SU-DHL-6 (cell line): ENCODE measurements at regions not wholly inside any gene's neighbourhood (a gene's known extent, or its start where the extent isn't known, plus 50 kb on each side); places are given as distances from the start of the nearest gene placed in this dataset.

Experiments used
- H2AFZ ChIP-seq: fragments of 200-600 bp; sonication (generic); 2 replicates; pipeline ENCODE4 v1.6.1; 2014; ENCODE audit warnings: low read depth, mild to moderate bottlenecking, moderate library complexity, mixed read lengths, antibody characterized with exemption, low read length; ENCODE audit not compliant: severe bottlenecking
- H3F3A ChIP-seq: fragments of 200-600 bp; shearing (Covaris generic); 2 replicates; pipeline ENCODE4 v1.6.0; 2016; ENCODE audit warnings: antibody characterized with exemption, mild to moderate bottlenecking; ENCODE audit not compliant: insufficient read depth
- H3K27ac ChIP-seq: fragments of 200-600 bp; sonication (generic); 2 replicates; pipeline ENCODE4 v1.5.1; 2016; ENCODE audit warnings: low read depth, mild to moderate bottlenecking, low read length, moderate library complexity, mixed read lengths
- H3K27me3 ChIP-seq: fragments of 200-600 bp; sonication (generic), shearing (Covaris generic); 2 replicates; pipeline ENCODE4 v1.6.0; 2014; ENCODE audit warnings: mild to moderate bottlenecking, low read length
- H3K36me3 ChIP-seq: fragments of 200-600 bp; sonication (generic); 2 replicates; pipeline ENCODE4 v1.6.1; 2014; ENCODE audit warnings: mild to moderate bottlenecking, low read length, mixed read lengths
- H3K4me2 ChIP-seq: fragments of 300-600, 200-600 bp; shearing (Covaris generic), sonication (generic); 2 replicates; pipeline ENCODE4 v1.6.0; 2014; ENCODE audit warnings: low read length, low read depth, mild to moderate bottlenecking; ENCODE audit not compliant: poor library complexity, severe bottlenecking
- H3K4me3 ChIP-seq: fragments of 200-600 bp; sonication (generic); 2 replicates; pipeline ENCODE4 v1.5.1; 2014; ENCODE audit warnings: antibody characterized with exemption, low read length, mild to moderate bottlenecking, mixed read lengths; ENCODE audit not compliant: insufficient read depth, poor library complexity, severe bottlenecking
- H3K79me2 ChIP-seq: fragments of 200-600 bp; sonication (generic); 2 replicates; pipeline ENCODE4 v1.6.1; 2014; ENCODE audit warnings: mild to moderate bottlenecking, low read length, moderate library complexity; ENCODE audit not compliant: insufficient read depth
- H3K9ac ChIP-seq: fragments of 200-600 bp; sonication (generic); 2 replicates; pipeline ENCODE4 v1.7.0; 2014; ENCODE audit warnings: mild to moderate bottlenecking, low read length
- H3K9me2 ChIP-seq: fragments of 200-600 bp; sonication (generic); replicated peaks from 2 replicates; pipeline ENCODE4 v1.6.1; 2014; ENCODE audit warnings: low read length; ENCODE audit not compliant: insufficient read depth
- H3K9me3 ChIP-seq: fragments of 200-600 bp; sonication (generic); 2 replicates; pipeline ENCODE4 v1.6.1; 2014; ENCODE audit warnings: low read length, mixed read lengths; ENCODE audit not compliant: insufficient read depth
- H4K20me1 ChIP-seq: fragments of 200-600 bp; sonication (generic); 2 replicates; pipeline ENCODE4 v1.6.1; 2014; ENCODE audit warnings: low read depth, mild to moderate bottlenecking, antibody characterized with exemption, low read length, moderate library complexity, mixed read lengths
- EZH2phosphoT487 ChIP-seq: fragments of 200-600 bp; sonication (generic), shearing (Covaris generic); conservative IDR thresholded peaks from 2 replicates; pipeline ENCODE4 v1.6.1; 2018; ENCODE audit warnings: mild to moderate bottlenecking, antibody characterized with exemption, low read length, moderate library complexity, mixed read lengths
- TF ChIP-seq, protein P1 (sequence below): fragments of 200-600 bp; sonication (generic); IDR thresholded peaks from one replicate; pipeline ENCODE4 v1.5.1; 2017; ENCODE audit warnings: antibody characterized with exemption, mild to moderate bottlenecking, low read length, moderate library complexity; ENCODE audit not compliant: insufficient read depth, poor library complexity, severe bottlenecking

DNA sequence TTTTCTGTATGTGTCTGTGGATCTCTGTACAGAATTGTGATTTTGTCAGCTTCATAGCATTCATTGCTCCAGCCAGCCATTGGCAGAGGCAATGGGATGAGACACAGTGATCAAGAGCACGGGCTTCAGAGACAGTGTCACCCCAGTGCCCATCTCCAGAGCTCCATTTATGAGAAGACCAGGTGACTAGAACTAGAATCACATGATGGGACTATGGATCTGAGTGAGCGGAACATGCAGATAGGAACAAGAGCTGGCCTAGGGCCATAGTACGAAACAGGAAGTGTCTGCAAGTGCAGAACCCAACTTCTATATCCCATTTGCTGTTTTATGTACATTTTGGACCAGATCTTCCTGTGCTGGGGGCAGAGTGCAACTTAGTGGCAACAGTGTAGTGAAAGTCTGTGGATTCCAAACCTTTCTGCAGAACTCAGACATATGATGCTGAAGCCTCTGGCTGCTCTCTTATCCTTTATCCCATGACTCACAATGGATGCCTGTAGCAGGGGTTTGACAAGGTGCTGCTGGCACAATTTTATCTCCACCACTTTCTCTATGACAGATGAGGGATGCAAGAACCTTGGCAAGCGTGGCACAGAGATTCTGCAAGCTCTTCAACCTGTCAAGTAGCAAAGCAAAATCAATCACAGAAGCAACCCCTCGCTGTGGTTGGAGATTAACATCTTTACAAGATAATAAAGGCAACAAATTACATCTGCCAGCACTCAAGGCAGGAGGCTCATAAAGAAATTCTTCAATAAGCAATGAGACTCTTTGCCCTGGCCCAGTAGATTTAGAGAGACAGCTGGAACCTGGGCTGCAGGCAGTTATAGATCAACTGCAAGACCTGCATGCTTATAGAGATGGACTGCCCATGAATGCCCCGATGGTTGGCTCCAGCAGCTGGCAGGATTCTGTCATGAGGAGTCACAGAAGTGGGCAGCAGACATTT is 681.3 kb downstream of the TNS3 start:
- Histone ChIP-seq H3K27me3 (no peaks in the 10 kb centered on the region), H3K27ac (no peak overlapping the region), H3K4me3 (no peak overlapping the region), H3F3A (no peaks in the 10 kb centered on the region), H4K20me1 (no peaks in the 10 kb centered on the region), H2AFZ (no peak overlapping the region), H3K9ac (no peak overlapping the region), H3K79me2 (no peaks in the 10 kb centered on the region), H3K9me2 (no peaks in the 10 kb centered on the region), H3K4me2 (no peak overlapping the region), H3K9me3 (no peaks in the 10 kb centered on the region), H3K36me3 (no peaks in the 10 kb centered on the region)
- TF ChIP-seq, protein P1, sequence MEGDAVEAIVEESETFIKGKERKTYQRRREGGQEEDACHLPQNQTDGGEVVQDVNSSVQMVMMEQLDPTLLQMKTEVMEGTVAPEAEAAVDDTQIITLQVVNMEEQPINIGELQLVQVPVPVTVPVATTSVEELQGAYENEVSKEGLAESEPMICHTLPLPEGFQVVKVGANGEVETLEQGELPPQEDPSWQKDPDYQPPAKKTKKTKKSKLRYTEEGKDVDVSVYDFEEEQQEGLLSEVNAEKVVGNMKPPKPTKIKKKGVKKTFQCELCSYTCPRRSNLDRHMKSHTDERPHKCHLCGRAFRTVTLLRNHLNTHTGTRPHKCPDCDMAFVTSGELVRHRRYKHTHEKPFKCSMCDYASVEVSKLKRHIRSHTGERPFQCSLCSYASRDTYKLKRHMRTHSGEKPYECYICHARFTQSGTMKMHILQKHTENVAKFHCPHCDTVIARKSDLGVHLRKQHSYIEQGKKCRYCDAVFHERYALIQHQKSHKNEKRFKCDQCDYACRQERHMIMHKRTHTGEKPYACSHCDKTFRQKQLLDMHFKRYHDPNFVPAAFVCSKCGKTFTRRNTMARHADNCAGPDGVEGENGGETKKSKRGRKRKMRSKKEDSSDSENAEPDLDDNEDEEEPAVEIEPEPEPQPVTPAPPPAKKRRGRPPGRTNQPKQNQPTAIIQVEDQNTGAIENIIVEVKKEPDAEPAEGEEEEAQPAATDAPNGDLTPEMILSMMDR: no peak
- TF ChIP-seq EZH2phosphoT487: no peak

DNA sequence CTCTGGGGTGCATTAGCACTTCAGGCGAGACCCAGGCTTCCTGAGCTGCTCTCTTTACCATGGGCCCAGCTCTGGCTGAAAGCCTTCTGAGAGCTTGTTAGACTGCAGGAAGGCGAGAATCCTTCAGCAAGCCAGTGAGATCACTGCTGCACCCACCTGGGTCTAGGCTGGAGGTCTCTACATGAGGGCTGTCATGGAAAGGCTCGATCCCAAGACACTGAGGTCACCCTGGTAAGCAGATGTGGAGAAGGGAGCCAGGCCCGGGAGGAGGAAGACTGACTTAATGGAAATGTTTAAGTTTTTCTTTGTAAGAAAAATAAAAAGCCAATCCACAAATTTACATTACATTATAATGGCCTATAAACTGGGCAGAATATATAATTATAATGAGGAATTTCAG is 684.5 kb downstream of the TNS3 start:
- H3K79me2 ChIP-seq: no peaks in the 10 kb centered on the region
- no peak overlapping the region for H3K4me3 ChIP-seq
- no peaks in the 10 kb centered on the region for H3K9me2 ChIP-seq
- no peak overlapping the region for H3K4me2 ChIP-seq
- no peaks in the 10 kb centered on the region for H3K9me3 ChIP-seq
- H3K9ac ChIP-seq: no peak overlapping the region
- no peaks in the 10 kb centered on the region for H3F3A ChIP-seq
- no peak overlapping the region for H3K27ac ChIP-seq
- TF ChIP-seq, protein P1: no peak
- H2AFZ ChIP-seq: no peak overlapping the region
- H3K36me3 ChIP-seq: no peaks in the 10 kb centered on the region
- no peaks in the 10 kb centered on the region for H4K20me1 ChIP-seq
- H3K27me3 ChIP-seq: no peaks in the 10 kb centered on the region

GRCh38 chr7:46886669-46887374 is 695.1 kb downstream of the TNS3 start:
- Histone ChIP-seq H3K4me3 (no peak overlapping the region), H3K9ac (no peak overlapping the region), H3K36me3 (no peaks in the 10 kb centered on the region), H3K79me2 (no peaks in the 10 kb centered on the region), H4K20me1 (no peaks in the 10 kb centered on the region), H3K4me2 (no peak overlapping the region), H3K9me2 (no peaks in the 10 kb centered on the region), H3K9me3 (no peaks in the 10 kb centered on the region), H2AFZ (no peak overlapping the region), H3K27ac (no peak overlapping the region), H3K27me3 (no peaks in the 10 kb centered on the region), H3F3A (no peaks in the 10 kb centered on the region)
- TF ChIP-seq, protein P1: no peak
- no peak for TF ChIP-seq EZH2phosphoT487
